Ovary (tissue), 3 donors: ENCODE measurements at regions not wholly inside any gene's neighbourhood (a gene's known extent, or its start where the extent isn't known, plus 50 kb on each side); places are given as distances from the start of the nearest gene placed in this dataset.

Source experiments
- EP300 ChIP-seq: sonication (generic); formaldehyde crosslinking; IDR thresholded peaks from one replicate; pipeline ENCODE4 v1.6.1; 2017; ENCODE audit warnings: antibody characterized with exemption
- POLR2A ChIP-seq: fragments of 450-650 bp; IDR thresholded peaks from one replicate; pipeline ENCODE4 v1.6.1; 2017; ENCODE audit warnings: antibody characterized with exemption, mild to moderate bottlenecking, moderate library complexity
- TF ChIP-seq, protein P1 (sequence below), 3 donors: fragments of 450-650 bp in 2 of 3; fragments of 200-600 bp in 1 of 3; IDR thresholded peaks; one replicate each; pipeline versions ENCODE4 v1.5.1 to v1.8.0; 2016 to 2022; ENCODE audit warnings: antibody characterized with exemption in 3 of 3, mild to moderate bottlenecking in 1 of 3
- donor health status: DM: no; HTN: no; CAD: no.

DNA sequence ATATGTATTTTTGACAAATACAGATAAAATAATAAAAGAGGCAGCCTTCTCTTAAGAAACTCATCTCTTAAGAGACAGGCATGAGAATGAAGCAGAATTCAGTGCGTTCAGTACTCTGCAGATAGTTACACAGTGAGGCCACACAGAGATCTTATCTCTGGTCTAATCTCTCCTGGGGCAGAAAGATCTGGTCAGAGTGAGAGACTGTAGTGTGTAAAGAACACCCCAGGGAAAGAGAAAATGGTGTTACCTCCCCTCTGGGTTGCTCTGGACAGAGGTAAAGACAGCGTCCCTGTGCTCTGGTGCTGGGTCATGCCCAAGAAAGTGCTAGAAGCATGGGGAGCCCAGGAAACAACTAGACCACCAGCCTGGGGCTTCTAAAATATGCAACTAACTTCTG is 216.3 kb downstream of the SIPA1L2 start:
- TF ChIP-seq, protein P1, sequence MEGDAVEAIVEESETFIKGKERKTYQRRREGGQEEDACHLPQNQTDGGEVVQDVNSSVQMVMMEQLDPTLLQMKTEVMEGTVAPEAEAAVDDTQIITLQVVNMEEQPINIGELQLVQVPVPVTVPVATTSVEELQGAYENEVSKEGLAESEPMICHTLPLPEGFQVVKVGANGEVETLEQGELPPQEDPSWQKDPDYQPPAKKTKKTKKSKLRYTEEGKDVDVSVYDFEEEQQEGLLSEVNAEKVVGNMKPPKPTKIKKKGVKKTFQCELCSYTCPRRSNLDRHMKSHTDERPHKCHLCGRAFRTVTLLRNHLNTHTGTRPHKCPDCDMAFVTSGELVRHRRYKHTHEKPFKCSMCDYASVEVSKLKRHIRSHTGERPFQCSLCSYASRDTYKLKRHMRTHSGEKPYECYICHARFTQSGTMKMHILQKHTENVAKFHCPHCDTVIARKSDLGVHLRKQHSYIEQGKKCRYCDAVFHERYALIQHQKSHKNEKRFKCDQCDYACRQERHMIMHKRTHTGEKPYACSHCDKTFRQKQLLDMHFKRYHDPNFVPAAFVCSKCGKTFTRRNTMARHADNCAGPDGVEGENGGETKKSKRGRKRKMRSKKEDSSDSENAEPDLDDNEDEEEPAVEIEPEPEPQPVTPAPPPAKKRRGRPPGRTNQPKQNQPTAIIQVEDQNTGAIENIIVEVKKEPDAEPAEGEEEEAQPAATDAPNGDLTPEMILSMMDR (IDR thresholded peaks at IDR 0.05), result no peak
- TF ChIP-seq POLR2A (no peak), EP300 (no peak)
